Testis (tissue), 2 donors: ENCODE measurements at regions not wholly inside any gene's neighbourhood (a gene's known extent, or its start where the extent isn't known, plus 50 kb on each side); places are given as distances from the start of the nearest gene placed in this dataset.

ENCODE experiments used
- DNase-seq: peaks from one replicate; pipeline ENCODE4 v3.0.0-alpha.2; 2019
- H3K27ac ChIP-seq, 2 donors: fragments of 200-600 bp; sonication (generic); one replicate each; pipeline ENCODE4 v1.5.1; 2019
- H3K27me3 ChIP-seq: fragments of 200-600 bp; sonication (generic); one replicate; pipeline ENCODE4 v1.5.1; 2019
- H3K36me3 ChIP-seq: fragments of 200-600 bp; sonication (generic); one replicate; pipeline ENCODE4 v1.5.1; 2017; ENCODE audit warnings: low read depth; ENCODE audit errors: missing control alignments
- H3K4me1 ChIP-seq: fragments of 200-600 bp; sonication (generic); one replicate; pipeline ENCODE4 v1.5.1; 2019
- H3K4me3 ChIP-seq, 2 donors: fragments of 200-600 bp; sonication (generic); one replicate each; pipeline ENCODE4 v1.5.1; 2017 to 2019
- H3K9me3 ChIP-seq: fragments of 200-600 bp; sonication (generic); one replicate; pipeline ENCODE4 v1.5.1; 2017
- POLR2A ChIP-seq: fragments of 450-650 bp; IDR thresholded peaks from one replicate; pipeline ENCODE4 v1.6.1; 2017; ENCODE audit warnings: antibody characterized with exemption, mild to moderate bottlenecking, moderate library complexity
- WGBS, 2 donors: methylation state at CpG; one replicate each; pipeline ENCODE4 v1.1.5; 2018; 5-methylcytosine and 5-hydroxymethylcytosine counted together
- intact Hi-C: fragments of 100-400 bp; cut with DNase I; formaldehyde crosslinking; loops from one replicate; pipeline ENCODE4 v1.15.1; 2023; ENCODE audit warnings: low total_unique reads
- TF ChIP-seq, protein P1 (sequence below), 3 experiments: fragments of 450-650 bp in 2 of 3; fragments of 200-600 bp in 1 of 3; sonication (generic) in 1 of 3; IDR thresholded peaks; one replicate each; pipeline ENCODE4 v1.5.1; 2016 to 2019; ENCODE audit warnings: antibody characterized with exemption in 3 of 3, mild to moderate bottlenecking in 2 of 3, moderate library complexity in 1 of 3

DNA sequence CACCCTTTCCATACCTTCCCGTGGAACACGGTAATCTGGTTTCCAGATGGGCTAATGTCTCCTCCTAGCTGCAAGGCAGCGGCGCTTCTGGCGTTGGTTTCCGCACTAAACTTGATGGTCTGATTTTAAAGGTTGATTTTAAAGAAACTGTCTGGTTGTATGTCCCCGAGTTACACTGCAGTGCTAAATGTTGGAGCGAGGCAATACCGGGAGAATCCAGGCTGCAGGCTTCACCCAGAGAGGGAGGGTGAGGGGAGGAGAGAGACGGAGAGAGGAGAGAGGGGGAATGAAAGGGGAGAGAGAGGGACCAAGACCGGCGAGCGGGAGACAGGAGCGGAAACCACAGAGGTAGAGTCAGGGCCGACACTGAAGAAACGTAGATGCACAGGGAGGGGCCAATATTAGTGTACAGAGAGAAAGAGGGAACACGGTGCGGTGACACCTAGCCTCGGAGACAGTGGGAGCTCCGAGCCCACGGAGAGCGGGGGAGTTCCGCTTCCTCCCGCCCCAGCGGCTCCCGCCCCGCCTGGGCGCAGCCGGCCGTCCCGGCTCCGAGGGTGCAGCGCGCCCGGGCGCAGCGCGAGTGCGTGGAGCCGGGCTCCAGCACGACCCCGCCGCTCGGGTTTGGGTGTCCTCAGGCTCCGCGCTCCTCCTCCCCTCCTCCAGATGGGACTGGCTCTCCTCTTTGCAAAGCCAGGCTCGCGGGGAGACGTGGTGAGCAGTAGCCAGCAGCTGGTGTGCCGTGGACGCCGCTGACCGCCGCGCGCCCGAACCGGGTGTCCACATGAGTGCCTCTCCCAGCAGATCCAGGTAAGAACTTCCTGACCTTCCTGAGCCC, 71.9 kb upstream of the GRAMD1B start:
- intact Hi-C loops, result no loop called here
- TF ChIP-seq POLR2A, result no peak
- TF ChIP-seq, protein P1, sequence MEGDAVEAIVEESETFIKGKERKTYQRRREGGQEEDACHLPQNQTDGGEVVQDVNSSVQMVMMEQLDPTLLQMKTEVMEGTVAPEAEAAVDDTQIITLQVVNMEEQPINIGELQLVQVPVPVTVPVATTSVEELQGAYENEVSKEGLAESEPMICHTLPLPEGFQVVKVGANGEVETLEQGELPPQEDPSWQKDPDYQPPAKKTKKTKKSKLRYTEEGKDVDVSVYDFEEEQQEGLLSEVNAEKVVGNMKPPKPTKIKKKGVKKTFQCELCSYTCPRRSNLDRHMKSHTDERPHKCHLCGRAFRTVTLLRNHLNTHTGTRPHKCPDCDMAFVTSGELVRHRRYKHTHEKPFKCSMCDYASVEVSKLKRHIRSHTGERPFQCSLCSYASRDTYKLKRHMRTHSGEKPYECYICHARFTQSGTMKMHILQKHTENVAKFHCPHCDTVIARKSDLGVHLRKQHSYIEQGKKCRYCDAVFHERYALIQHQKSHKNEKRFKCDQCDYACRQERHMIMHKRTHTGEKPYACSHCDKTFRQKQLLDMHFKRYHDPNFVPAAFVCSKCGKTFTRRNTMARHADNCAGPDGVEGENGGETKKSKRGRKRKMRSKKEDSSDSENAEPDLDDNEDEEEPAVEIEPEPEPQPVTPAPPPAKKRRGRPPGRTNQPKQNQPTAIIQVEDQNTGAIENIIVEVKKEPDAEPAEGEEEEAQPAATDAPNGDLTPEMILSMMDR (IDR thresholded peaks at IDR 0.05), result no peak
- Histone ChIP-seq H3K4me3 (peak overlapping the region; percentile 36 to 51), H3K9me3 (no peaks in the 10 kb centered on the region), H3K27me3 (no peaks in the 10 kb centered on the region), H3K36me3 (no peaks in the 10 kb centered on the region), H3K4me1 (no peaks in the 10 kb centered on the region), H3K27ac (no peak overlapping the region)
- WGBS, 2 donors, result 0 to 1% methylated on average over 23 to 56 of the region's 58 CpGs
- peak; percentile 26 for DNase-seq

DNA sequence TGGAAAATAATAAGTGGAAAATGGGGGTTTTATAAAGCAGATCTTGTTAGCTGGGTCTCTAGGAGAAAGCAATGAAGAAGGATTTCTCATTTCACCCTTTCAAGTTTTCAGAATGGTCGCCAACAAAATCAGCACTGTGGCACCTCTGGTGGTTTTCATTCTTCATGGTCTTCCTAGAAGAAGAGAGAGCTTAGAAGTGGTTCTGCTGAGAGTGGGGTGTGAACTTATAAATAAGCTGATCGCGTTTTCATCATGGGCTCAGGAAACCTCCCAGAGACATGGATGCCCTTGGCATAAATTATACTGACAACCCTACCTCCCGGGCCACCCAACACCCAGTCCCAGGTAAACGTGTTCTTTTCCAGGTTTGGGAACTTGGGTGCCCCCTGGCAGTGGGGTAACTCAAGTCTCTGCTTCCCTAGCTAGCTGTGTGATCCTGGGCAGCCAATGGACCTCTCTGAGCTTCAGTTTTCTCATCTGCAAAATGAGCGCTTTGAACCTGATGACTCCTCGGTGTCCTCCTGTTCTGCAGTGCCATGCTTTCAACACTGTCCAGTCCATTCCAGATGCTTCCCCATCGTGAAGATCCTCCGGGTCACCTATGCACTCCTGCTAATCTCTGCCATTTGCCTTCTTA, 72.6 kb upstream of the GRAMD1B start:
- no peaks in the 10 kb centered on the region for H3K27me3 ChIP-seq
- H3K4me3 ChIP-seq, result peak overlapping the region in 1 of 2 donors; percentile 51
- H3K36me3 ChIP-seq, result no peaks in the 10 kb centered on the region
- intact Hi-C loops, result no loop called here
- H3K27ac ChIP-seq, result no peak overlapping the region
- TF ChIP-seq POLR2A, result no peak
- TF ChIP-seq, protein P1 (IDR thresholded peaks at IDR 0.05), result no peak
- no peak for DNase-seq
- no peaks in the 10 kb centered on the region for H3K9me3 ChIP-seq
- H3K4me1 ChIP-seq, result no peaks in the 10 kb centered on the region
- 29 to 39% methylated on average over 8 to 9 of the region's 9 CpGs for WGBS, 2 donors

DNA sequence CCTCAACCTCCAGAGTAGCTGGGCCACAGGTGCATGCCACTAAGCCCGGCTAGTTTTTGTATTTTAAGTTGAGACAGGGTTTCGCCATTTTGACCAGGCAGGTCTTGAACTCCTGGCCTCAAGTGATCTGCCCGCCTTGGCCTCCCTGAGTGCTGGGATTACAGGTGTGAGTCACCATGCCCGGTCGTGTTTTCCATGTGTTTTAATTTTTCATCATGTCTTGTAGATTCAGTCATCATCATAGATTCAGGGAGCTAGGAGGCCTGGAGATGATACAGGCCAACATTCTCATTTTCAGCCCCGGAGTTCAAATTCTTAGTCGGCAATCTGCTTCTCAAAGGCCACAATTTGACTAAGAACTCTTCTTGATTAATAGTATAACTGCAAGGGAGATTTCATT, 73.5 kb upstream of the GRAMD1B start:
- 92 to 98% methylated on average over 7 of the region's 7 CpGs for WGBS, 2 donors
- DNase-seq, result no peak
- TF ChIP-seq, protein P1 (IDR thresholded peaks at IDR 0.05), result no peak
- no peak for TF ChIP-seq POLR2A
- Histone ChIP-seq H3K4me3 (no peak overlapping the region), H3K9me3 (no peaks in the 10 kb centered on the region), H3K27ac (no peak overlapping the region), H3K36me3 (no peaks in the 10 kb centered on the region), H3K27me3 (no peaks in the 10 kb centered on the region), H3K4me1 (no peaks in the 10 kb centered on the region)
- intact Hi-C loops, result no loop called here

DNA sequence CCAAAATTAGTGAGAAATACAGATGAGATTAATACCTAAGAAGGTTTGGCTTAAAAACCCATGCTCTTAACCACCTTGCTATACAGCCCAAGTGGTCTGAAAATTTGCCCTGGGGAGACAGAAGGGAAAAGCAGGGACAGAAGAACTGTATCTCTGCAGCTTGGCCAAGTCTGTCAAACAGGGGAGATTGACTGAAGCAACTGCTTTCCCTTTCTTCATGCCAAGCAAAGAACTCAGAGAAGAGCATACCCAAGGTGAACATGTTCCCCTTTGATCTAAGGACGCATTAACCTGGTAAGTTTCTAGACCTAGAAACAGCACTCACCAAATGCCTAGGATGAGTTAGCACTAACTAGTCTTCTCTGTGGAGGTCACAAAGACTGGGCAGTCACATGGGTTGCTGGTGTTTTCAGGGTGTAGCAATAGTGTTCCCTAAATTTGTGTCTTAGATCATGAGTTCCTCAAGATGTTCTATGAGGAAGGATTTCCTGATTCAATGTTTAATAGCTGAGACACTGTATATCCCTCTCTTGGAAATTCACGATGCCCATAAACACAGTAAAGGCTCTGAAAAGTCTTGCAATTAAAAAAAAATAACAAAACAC, 75.6 kb upstream of the GRAMD1B start:
- TF ChIP-seq POLR2A, result no peak
- TF ChIP-seq, protein P1 (IDR thresholded peaks at IDR 0.05), result no peak
- Histone ChIP-seq H3K4me3 (no peak overlapping the region), H3K4me1 (no peaks in the 10 kb centered on the region), H3K36me3 (no peaks in the 10 kb centered on the region), H3K27ac (no peak overlapping the region), H3K27me3 (no peaks in the 10 kb centered on the region), H3K9me3 (no peaks in the 10 kb centered on the region)
- intact Hi-C loops, result no loop called here
- DNase-seq, result no peak
- WGBS, 2 donors, result 88 to 95% methylated on average over 2 of the region's 2 CpGs
